ENCODE measurements at regions not wholly inside any gene's neighbourhood (a gene's known extent, or its start where the extent isn't known, plus 50 kb on each side); places are given as distances from the start of the nearest gene placed in this dataset.

DNA sequence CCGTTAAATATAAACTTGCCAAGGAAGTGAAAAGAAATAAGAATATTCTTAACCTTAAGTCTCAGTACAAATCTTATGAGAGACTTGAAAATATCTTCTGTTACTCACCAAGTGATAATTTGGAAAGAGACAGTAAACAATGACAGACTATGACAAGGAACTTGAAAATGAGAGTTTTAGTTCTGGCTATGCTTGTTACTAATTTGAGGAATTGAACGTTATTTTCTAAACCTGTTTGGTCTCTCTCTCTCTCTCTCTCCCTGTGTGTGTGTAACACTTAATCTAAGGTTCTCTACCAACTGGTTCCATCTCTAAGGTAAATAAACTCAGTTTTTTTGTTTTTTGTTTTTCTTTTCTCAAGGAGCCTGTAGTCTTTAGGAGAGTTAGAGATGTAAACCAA, 161.8 kb downstream of the AMY1C start:
- TF ChIP-seq, protein P1, sequence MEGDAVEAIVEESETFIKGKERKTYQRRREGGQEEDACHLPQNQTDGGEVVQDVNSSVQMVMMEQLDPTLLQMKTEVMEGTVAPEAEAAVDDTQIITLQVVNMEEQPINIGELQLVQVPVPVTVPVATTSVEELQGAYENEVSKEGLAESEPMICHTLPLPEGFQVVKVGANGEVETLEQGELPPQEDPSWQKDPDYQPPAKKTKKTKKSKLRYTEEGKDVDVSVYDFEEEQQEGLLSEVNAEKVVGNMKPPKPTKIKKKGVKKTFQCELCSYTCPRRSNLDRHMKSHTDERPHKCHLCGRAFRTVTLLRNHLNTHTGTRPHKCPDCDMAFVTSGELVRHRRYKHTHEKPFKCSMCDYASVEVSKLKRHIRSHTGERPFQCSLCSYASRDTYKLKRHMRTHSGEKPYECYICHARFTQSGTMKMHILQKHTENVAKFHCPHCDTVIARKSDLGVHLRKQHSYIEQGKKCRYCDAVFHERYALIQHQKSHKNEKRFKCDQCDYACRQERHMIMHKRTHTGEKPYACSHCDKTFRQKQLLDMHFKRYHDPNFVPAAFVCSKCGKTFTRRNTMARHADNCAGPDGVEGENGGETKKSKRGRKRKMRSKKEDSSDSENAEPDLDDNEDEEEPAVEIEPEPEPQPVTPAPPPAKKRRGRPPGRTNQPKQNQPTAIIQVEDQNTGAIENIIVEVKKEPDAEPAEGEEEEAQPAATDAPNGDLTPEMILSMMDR (IDR thresholded peaks at IDR 0.05; ENCODE audit: low read depth, low read length), result no peak
- Histone ChIP-seq H3K27me3 (ENCODE audit: insufficient read depth, low read depth, severe bottlenecking) (no peaks in the 10 kb centered on the region), H3K36me3 (no peaks in the 10 kb centered on the region), H3K27ac (no peak overlapping the region), H3K9me3 (ENCODE audit: severe bottlenecking) (no peaks in the 10 kb centered on the region), H3K4me3 (ENCODE audit: low read depth, low read length) (no peak overlapping the region)
- no peak for DNase-seq

DNA sequence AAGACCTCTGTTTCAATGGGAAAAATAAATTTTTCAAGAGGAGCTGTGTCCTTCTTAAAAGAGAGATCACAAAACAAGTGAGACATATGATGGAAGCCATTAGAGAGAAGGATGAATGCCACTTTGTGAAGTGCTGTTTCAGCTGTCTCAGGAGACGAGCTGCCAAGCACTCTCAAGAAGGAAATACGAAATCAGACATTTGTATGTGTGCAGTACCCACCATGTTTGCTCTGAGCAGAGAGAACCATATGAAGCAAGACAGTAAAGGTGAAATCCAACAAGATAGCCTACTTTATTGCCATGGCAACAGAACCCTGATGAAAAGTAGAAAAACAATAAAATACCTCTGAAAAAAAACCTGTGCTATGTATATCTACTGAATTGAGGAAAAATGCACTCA, 168.1 kb downstream of the AMY1C start:
- Histone ChIP-seq H3K27me3 (ENCODE audit: insufficient read depth, low read depth, severe bottlenecking) (no peaks in the 10 kb centered on the region), H3K9me3 (ENCODE audit: severe bottlenecking) (no peaks in the 10 kb centered on the region), H3K36me3 (no peaks in the 10 kb centered on the region), H3K4me3 (ENCODE audit: low read depth, low read length) (no peak overlapping the region), H3K27ac (no peak overlapping the region)
- DNase-seq, result no peak
- TF ChIP-seq, protein P1 (IDR thresholded peaks at IDR 0.05; ENCODE audit: low read depth, low read length), result no peak

DNA sequence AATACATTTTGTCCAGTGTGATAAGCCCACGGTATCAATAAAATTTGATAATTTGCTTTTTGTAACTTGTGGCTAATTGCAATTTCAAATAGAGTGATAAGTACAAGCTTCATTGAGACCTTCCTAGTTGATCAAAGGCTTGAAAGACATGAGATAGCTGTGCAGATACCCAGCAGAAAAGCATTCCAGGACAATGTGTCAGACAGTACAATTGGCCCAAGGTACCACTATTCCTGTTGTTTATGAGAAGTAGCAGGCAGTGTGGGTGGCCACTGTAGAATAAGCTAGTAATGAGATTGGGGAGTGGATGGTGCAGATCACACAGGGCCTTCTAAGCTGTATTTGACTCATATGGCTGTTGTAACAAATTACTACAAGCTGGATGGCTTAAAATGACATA, 182.2 kb downstream of the AMY1C start:
- DNase-seq, result no peak
- H3K27me3 ChIP-seq (ENCODE audit: insufficient read depth, low read depth, severe bottlenecking), result no peaks in the 10 kb centered on the region
- no peaks in the 10 kb centered on the region for H3K9me3 ChIP-seq (ENCODE audit: severe bottlenecking)
- no peak overlapping the region for H3K4me3 ChIP-seq (ENCODE audit: low read depth, low read length)
- H3K27ac ChIP-seq, result no peak overlapping the region
- H3K36me3 ChIP-seq, result no peaks in the 10 kb centered on the region
- TF ChIP-seq, protein P1 (IDR thresholded peaks at IDR 0.05; ENCODE audit: low read depth, low read length), result no peak

DNA sequence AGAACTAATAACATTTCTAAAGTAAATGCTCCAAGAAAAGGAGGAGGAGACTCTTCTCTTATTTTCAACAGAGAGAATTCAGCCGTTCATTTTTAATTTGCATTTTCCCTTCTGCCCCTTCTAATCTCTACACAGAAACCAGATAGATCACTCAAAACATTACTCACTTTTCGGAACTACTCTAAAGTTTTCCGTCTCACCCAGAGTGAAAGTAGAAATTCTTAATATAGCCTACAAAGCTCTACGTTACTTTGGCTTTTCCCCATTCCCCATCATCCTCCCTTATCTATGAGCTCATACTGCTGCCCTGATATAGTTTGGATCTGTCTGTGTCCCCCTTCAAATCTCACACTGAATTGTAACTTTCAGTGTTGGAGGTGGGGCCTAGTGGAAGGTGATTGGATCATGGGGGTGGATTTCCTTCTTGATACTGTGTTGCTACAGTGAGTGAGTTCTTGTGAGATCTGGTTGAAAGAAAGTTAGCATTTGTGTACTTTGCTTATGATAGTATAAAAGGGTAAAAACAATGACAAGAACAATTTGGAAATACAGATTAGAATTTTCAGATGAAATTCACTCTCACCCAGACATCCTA, 188.2 kb downstream of the AMY1C start:
- H3K27ac ChIP-seq, result no peak overlapping the region
- TF ChIP-seq, protein P1 (IDR thresholded peaks at IDR 0.05; ENCODE audit: low read depth, low read length), result no peak

DNA sequence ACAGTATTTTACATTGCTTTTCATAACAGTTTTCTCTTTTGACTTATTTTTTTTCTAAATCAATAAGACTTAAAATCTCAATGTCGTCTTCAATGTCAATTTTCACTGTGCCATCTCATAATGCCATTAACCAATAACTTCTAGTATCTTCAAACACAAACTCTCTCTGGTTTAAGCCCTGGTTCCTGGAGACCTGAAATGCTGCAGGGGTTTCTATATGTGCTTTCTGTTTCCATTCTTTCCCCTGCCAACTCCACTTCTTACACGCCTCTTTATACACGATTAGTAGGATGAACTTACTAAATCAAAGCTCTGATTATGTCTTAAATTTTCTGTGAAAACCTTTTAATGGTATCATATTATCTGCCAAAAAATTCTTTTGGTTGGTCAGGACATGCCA, 191.4 kb downstream of the AMY1C start:
- TF ChIP-seq, protein P1 (IDR thresholded peaks at IDR 0.05; ENCODE audit: low read depth, low read length), result no peak
- no peak overlapping the region for H3K27ac ChIP-seq
- DNase-seq, result no peak
- H3K4me3 ChIP-seq (ENCODE audit: low read depth, low read length), result no peak overlapping the region
- H3K9me3 ChIP-seq (ENCODE audit: severe bottlenecking), result no peaks in the 10 kb centered on the region
- H3K27me3 ChIP-seq (ENCODE audit: insufficient read depth, low read depth, severe bottlenecking), result no peaks in the 10 kb centered on the region
- no peaks in the 10 kb centered on the region for H3K36me3 ChIP-seq

More for the DNA sequence above, 188.2 kb downstream of the AMY1C start:
- Histone ChIP-seq H3K4me3 (ENCODE audit: low read depth, low read length) (no peak overlapping the region), H3K27me3 (ENCODE audit: insufficient read depth, low read depth, severe bottlenecking) (no peaks in the 10 kb centered on the region), H3K36me3 (no peaks in the 10 kb centered on the region), H3K9me3 (ENCODE audit: severe bottlenecking) (no peaks in the 10 kb centered on the region)
- DNase-seq, result no peak

DNA sequence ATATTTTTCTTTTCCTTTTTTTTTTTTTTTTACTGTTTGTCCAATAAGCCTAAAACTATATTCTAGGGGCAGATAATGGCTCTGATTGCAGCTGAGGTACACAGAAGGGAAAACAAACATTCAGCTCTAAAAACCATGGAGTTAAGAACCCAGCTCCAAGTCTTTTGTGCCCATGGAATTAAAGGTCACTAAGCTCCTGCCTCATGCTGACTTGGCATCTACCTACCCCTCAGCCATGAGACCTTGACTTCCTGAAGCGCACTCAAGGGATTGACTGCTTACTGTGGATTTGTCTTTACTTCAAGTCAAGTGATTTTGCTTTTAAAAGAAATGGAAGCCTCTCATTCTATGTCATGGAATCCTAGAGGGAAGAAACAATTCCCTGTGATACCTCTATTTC, 192.3 kb downstream of the AMY1C start:
- Histone ChIP-seq H3K36me3 (no peaks in the 10 kb centered on the region), H3K9me3 (ENCODE audit: severe bottlenecking) (no peaks in the 10 kb centered on the region), H3K27ac (no peak overlapping the region), H3K27me3 (ENCODE audit: insufficient read depth, low read depth, severe bottlenecking) (no peaks in the 10 kb centered on the region), H3K4me3 (ENCODE audit: low read depth, low read length) (no peak overlapping the region)
- DNase-seq, result no peak
- TF ChIP-seq, protein P1 (IDR thresholded peaks at IDR 0.05; ENCODE audit: low read depth, low read length), result no peak

Measured in WERI-Rb-1 (cell line).